HEK293 (cell line): ENCODE measurements at regions not wholly inside any gene's neighbourhood (a gene's known extent, or its start where the extent isn't known, plus 50 kb on each side); places are given as distances from the start of the nearest gene placed in this dataset.

Source experiments
- CTCF ChIA-PET: fragments of 350-600 bp; formaldehyde crosslinking; extraction: SDS; loops from one replicate; lab custom pipeline; 2021; ENCODE audit warnings: antibody characterized with exemption; lab: Yijun Ruan, JAX
- POLR2A ChIA-PET: fragments of 300-600 bp; formaldehyde crosslinking; extraction: SDS; loops from one replicate; lab custom pipeline; 2020; ENCODE audit warnings: antibody characterized with exemption, inconsistent platforms; lab: Yijun Ruan, JAX
- H3K27ac ChIP-seq: fragments of 200-500 bp; sonication (Bioruptor generic); 2 replicates; pipeline ENCODE4 v1.5.1; 2014; ENCODE audit warnings: low read depth, low read length, control low read depth, inconsistent platforms; ENCODE audit errors: extremely low read depth
- H3K36me3 ChIP-seq, 2 experiments: fragments of 200-500 bp in 1 of 2; sonication (Bioruptor generic) in 1 of 2; 1 replicate in 1 of 2; 2 replicates in 1 of 2; pipeline ENCODE4 v1.5.1; 2014 to 2017; ENCODE audit warnings: inconsistent platforms in 2 of 2, low read length in 2 of 2; ENCODE audit not compliant: control insufficient read depth in 2 of 2, insufficient read depth in 1 of 2
- H3K4me1 ChIP-seq: fragments of 200-500 bp; sonication (Bioruptor generic); 2 replicates; pipeline ENCODE4 v1.5.1; 2014; ENCODE audit warnings: mild to moderate bottlenecking, low read length, inconsistent platforms; ENCODE audit not compliant: control insufficient read depth, insufficient read depth
- H3K4me3 ChIP-seq: 2 replicates; pipeline ENCODE4 v1.5.1; 2011; ENCODE audit warnings: low read depth, mild to moderate bottlenecking, control low read depth, low read length, moderate library complexity
- H3K9me3 ChIP-seq: fragments of 200-500 bp; sonication (Bioruptor generic); 2 replicates; pipeline ENCODE4 v1.5.1; 2014; ENCODE audit warnings: low read depth, low read length, inconsistent platforms; ENCODE audit not compliant: control insufficient read depth, insufficient read depth
- GLIS1 ChIP-seq: fragments of 450-650 bp; formaldehyde crosslinking; IDR thresholded peaks from 2 replicates; pipeline ENCODE4 v1.5.1; 2016; ENCODE audit warnings: missing biosample characterization, missing genetic modification characterization
- OVOL3 ChIP-seq: fragments of 450-650 bp; formaldehyde crosslinking; IDR thresholded peaks from 2 replicates; pipeline ENCODE4 v1.5.1; 2016; ENCODE audit warnings: missing biosample characterization, missing genetic modification characterization
- PRDM1 ChIP-seq: fragments of 450-650 bp; formaldehyde crosslinking; IDR thresholded peaks from 2 replicates; pipeline ENCODE4; 2016; ENCODE audit warnings: missing biosample characterization, missing genetic modification characterization
- RBAK ChIP-seq: fragments of 450-650 bp; formaldehyde crosslinking; IDR thresholded peaks from 2 replicates; pipeline ENCODE4 v1.5.1; 2016; ENCODE audit warnings: missing biosample characterization, missing genetic modification characterization
- SALL2 ChIP-seq: fragments of 450-650 bp; formaldehyde crosslinking; IDR thresholded peaks from 2 replicates; pipeline ENCODE4 v1.5.0; 2017; ENCODE audit warnings: missing biosample characterization, mild to moderate bottlenecking, missing genetic modification characterization, borderline replicate concordance
- SP3 ChIP-seq: fragments of 450-650 bp; formaldehyde crosslinking; IDR thresholded peaks from 2 replicates; pipeline ENCODE4 v1.5.1; 2016; ENCODE audit warnings: missing biosample characterization, missing genetic modification characterization
- TCF7L2 ChIP-seq: IDR thresholded peaks from 2 replicates; pipeline ENCODE4 v1.6.1; 2011; ENCODE audit warnings: low read depth, mild to moderate bottlenecking, inconsistent platforms, low read length, moderate library complexity, borderline replicate concordance
- TRIM28 ChIP-seq: IDR thresholded peaks from 2 replicates; pipeline ENCODE4 v1.6.1; 2011; ENCODE audit warnings: low read length, control low read depth, borderline replicate concordance
- YY1 ChIP-seq: fragments of 450-650 bp; formaldehyde crosslinking; IDR thresholded peaks from 2 replicates; pipeline ENCODE4 v1.5.1; 2018; ENCODE audit warnings: missing biosample characterization, missing genetic modification characterization
- ZFP3 ChIP-seq: fragments of 450-650 bp; formaldehyde crosslinking; IDR thresholded peaks from 2 replicates; pipeline ENCODE4 v1.5.1; 2016; ENCODE audit warnings: low read depth, missing biosample characterization, missing genetic modification characterization
- ZFP69B ChIP-seq: fragments of 450-650 bp; formaldehyde crosslinking; IDR thresholded peaks from 2 replicates; pipeline ENCODE4 v1.5.1; 2016; ENCODE audit warnings: missing biosample characterization, missing genetic modification characterization
- ZIC2 ChIP-seq: fragments of 450-650 bp; formaldehyde crosslinking; IDR thresholded peaks from 2 replicates; pipeline ENCODE4 v1.5.1; 2016; ENCODE audit warnings: missing biosample characterization, missing genetic modification characterization
- ZNF16 ChIP-seq: fragments of 450-650 bp; formaldehyde crosslinking; IDR thresholded peaks from 2 replicates; pipeline ENCODE4 v1.5.1; 2016; ENCODE audit warnings: low read depth, missing biosample characterization, missing genetic modification characterization
- ZNF174 ChIP-seq: fragments of 450-650 bp; formaldehyde crosslinking; IDR thresholded peaks from 2 replicates; pipeline ENCODE4 v1.5.0; 2017; ENCODE audit warnings: missing biosample characterization, mild to moderate bottlenecking, missing genetic modification characterization
- ZNF658 ChIP-seq: fragments of 450-650 bp; formaldehyde crosslinking; IDR thresholded peaks from 2 replicates; pipeline ENCODE4; 2016; ENCODE audit warnings: missing biosample characterization, missing genetic modification characterization
- ZNF701 ChIP-seq: fragments of 450-650 bp; formaldehyde crosslinking; IDR thresholded peaks from 2 replicates; pipeline ENCODE4 v1.5.1; 2016; ENCODE audit warnings: missing biosample characterization, missing genetic modification characterization
- ZNF777 ChIP-seq: fragments of 450-650 bp; formaldehyde crosslinking; IDR thresholded peaks from 2 replicates; pipeline ENCODE4 v1.5.1; 2017; ENCODE audit warnings: missing biosample characterization, missing genetic modification characterization, borderline replicate concordance
- TF ChIP-seq, protein P1 (sequence below): fragments of 450-650 bp; formaldehyde crosslinking; IDR thresholded peaks from 2 replicates; pipeline ENCODE4 v1.5.1; 2016; ENCODE audit warnings: missing biosample characterization, missing genetic modification characterization
- TF ChIP-seq, protein P2 (sequence below): fragments of 450-650 bp; formaldehyde crosslinking; IDR thresholded peaks from 2 replicates; pipeline ENCODE4 v1.5.1; 2016; ENCODE audit warnings: missing biosample characterization, missing genetic modification characterization, low read depth
- TF ChIP-seq, protein P3 (sequence below): fragments of 450-650 bp; formaldehyde crosslinking; IDR thresholded peaks from 2 replicates; pipeline ENCODE4; 2016; ENCODE audit warnings: missing biosample characterization, missing genetic modification characterization
- TF ChIP-seq, protein P4 (sequence below): fragments of 450-650 bp; IDR thresholded peaks from 2 replicates; pipeline ENCODE4 v1.5.1; 2018; ENCODE audit warnings: missing biosample characterization, mild to moderate bottlenecking, missing genetic modification characterization

DNA sequence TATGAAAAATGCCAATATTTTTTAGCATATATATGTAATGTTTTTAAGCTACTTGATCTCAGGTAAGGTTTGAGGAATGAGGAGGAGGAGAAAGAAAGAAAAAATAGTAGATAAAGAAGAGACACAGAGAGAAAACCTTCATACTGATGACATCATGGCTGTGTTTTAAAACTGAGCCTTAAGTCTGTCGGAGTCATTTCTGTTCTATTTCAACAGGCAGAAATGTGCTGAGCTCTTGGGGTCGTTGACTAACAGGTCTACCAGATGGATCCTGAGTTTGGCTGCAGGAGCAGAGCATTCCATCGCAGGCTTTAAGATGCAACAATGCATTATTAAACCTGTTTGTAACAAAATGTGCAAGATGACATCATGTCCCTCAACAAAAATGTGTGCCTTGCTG is 356.0 kb downstream of the TGFB2 start:
- H3K36me3 ChIP-seq = no peaks in the 10 kb centered on the region
- TF ChIP-seq, protein P1, sequence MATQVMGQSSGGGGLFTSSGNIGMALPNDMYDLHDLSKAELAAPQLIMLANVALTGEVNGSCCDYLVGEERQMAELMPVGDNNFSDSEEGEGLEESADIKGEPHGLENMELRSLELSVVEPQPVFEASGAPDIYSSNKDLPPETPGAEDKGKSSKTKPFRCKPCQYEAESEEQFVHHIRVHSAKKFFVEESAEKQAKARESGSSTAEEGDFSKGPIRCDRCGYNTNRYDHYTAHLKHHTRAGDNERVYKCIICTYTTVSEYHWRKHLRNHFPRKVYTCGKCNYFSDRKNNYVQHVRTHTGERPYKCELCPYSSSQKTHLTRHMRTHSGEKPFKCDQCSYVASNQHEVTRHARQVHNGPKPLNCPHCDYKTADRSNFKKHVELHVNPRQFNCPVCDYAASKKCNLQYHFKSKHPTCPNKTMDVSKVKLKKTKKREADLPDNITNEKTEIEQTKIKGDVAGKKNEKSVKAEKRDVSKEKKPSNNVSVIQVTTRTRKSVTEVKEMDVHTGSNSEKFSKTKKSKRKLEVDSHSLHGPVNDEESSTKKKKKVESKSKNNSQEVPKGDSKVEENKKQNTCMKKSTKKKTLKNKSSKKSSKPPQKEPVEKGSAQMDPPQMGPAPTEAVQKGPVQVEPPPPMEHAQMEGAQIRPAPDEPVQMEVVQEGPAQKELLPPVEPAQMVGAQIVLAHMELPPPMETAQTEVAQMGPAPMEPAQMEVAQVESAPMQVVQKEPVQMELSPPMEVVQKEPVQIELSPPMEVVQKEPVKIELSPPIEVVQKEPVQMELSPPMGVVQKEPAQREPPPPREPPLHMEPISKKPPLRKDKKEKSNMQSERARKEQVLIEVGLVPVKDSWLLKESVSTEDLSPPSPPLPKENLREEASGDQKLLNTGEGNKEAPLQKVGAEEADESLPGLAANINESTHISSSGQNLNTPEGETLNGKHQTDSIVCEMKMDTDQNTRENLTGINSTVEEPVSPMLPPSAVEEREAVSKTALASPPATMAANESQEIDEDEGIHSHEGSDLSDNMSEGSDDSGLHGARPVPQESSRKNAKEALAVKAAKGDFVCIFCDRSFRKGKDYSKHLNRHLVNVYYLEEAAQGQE (tag by site-specific recombination) = no peak
- no peak for TF ChIP-seq ZNF777 (tag by site-specific recombination)
- no peak for TF ChIP-seq ZFP3
- TF ChIP-seq, protein P2, sequence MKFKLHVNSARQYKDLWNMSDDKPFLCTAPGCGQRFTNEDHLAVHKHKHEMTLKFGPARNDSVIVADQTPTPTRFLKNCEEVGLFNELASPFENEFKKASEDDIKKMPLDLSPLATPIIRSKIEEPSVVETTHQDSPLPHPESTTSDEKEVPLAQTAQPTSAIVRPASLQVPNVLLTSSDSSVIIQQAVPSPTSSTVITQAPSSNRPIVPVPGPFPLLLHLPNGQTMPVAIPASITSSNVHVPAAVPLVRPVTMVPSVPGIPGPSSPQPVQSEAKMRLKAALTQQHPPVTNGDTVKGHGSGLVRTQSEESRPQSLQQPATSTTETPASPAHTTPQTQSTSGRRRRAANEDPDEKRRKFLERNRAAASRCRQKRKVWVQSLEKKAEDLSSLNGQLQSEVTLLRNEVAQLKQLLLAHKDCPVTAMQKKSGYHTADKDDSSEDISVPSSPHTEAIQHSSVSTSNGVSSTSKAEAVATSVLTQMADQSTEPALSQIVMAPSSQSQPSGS (tag by site-specific recombination) = peak; percentile 60; the same call in 1 of the 2 replicates
- TF ChIP-seq GLIS1 = no peak
- TF ChIP-seq, protein P3, sequence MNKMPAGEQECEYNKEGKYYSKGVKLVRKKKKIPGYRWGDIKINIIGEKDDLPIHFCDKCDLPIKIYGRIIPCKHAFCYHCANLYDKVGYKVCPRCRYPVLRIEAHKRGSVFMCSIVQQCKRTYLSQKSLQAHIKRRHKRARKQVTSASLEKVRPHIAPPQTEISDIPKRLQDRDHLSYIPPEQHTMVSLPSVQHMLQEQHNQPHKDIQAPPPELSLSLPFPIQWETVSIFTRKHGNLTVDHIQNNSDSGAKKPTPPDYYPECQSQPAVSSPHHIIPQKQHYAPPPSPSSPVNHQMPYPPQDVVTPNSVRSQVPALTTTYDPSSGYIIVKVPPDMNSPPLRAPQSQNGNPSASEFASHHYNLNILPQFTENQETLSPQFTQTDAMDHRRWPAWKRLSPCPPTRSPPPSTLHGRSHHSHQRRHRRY (tag by site-specific recombination) = no peak
- TF ChIP-seq, all 188 proteins: peak for 1
- ChIA-PET CTCF (no interaction called here), POLR2A (no interaction called here)
- H3K4me1 ChIP-seq = no peaks in the 10 kb centered on the region
- H3K4me3 ChIP-seq = no peak overlapping the region
- H3K9me3 ChIP-seq = no peaks in the 10 kb centered on the region
- H3K27ac ChIP-seq = no peak overlapping the region

DNA sequence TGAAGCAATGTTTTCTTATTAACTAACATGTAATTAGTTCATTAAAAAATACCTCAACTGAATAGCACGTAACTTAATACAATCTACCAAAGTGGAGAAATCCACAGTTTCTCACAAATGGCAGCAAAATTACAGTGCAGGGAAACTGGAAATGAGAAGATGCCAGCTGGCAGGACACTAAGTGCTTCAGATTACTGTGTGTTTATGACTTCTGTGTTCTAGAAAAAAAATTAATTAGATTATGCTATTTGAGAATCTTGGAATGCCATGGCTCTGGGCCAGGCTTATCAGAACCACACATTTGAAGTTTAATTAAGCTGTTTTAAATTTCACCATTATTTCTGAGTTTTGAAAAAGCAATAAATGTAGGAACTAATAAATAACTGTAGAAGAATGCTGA is 357.6 kb downstream of the TGFB2 start:
- Histone ChIP-seq H3K4me1 (no peaks in the 10 kb centered on the region), H3K9me3 (no peaks in the 10 kb centered on the region), H3K36me3 (no peaks in the 10 kb centered on the region), H3K27ac (no peak overlapping the region), H3K4me3 (no peak overlapping the region)
- CTCF ChIA-PET = interaction anchor here (0.6 kb wide), 1 partner anchor 261 kb away, joined by 4 read pairs; no protein-coding TSS in a partner anchor
- POLR2A ChIA-PET = no interaction called here
- TF ChIP-seq PRDM1 (tag by site-specific recombination) (no peak), ZFP3 (no peak), ZNF658 (no peak), OVOL3 (tag by site-specific recombination) (no peak), ZNF701 (tag by site-specific recombination) (no peak), ZFP69B (tag by site-specific recombination) (no peak), SALL2 (tag by site-specific recombination) (no peak), SP3 (tag by site-specific recombination) (no peak), TCF7L2 (no peak), RBAK (tag by site-specific recombination) (no peak), YY1 (tag by site-specific recombination) (no peak), ZNF174 (no peak), ZIC2 (tag by site-specific recombination) (no peak), ZNF16 (tag by site-specific recombination) (no peak), TRIM28 (no peak)
- TF ChIP-seq, protein P1 (tag by site-specific recombination) = no peak
- TF ChIP-seq, protein P4, sequence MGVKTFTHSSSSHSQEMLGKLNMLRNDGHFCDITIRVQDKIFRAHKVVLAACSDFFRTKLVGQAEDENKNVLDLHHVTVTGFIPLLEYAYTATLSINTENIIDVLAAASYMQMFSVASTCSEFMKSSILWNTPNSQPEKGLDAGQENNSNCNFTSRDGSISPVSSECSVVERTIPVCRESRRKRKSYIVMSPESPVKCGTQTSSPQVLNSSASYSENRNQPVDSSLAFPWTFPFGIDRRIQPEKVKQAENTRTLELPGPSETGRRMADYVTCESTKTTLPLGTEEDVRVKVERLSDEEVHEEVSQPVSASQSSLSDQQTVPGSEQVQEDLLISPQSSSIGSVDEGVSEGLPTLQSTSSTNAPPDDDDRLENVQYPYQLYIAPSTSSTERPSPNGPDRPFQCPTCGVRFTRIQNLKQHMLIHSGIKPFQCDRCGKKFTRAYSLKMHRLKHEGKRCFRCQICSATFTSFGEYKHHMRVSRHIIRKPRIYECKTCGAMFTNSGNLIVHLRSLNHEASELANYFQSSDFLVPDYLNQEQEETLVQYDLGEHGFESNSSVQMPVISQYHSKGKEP (tag by site-specific recombination) = no peak
